ENCODE measurements at regions not wholly inside any gene's neighbourhood (a gene's known extent, or its start where the extent isn't known, plus 50 kb on each side); places are given as distances from the start of the nearest gene placed in this dataset.

DNA sequence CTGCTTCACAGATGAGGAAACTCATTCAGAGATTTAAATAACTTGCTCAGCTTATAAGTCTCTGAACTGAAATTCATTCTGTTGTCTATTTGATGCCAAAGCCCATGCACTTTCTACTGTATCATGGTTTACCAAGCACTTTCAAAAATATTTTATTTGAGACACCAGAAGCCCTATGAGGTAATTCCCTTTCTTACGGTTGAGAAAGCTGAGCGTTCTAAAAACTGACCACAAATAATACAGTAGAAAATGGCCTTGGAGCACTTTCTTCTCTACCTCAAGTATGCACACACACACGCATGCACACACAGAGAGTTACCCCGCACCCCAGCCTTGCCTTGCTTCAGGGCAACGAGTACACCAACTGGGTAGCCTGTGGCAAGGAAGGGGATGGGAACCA lies 228.5 kb downstream of the RFC3 start:
- Histone ChIP-seq H3K36me3 (ENCODE audit: low read depth) (no peaks in the 10 kb centered on the region), H3K9me3 (ENCODE audit: insufficient read depth, low read depth) (peaks cover 11% of the 10 kb centered on the region), H3K4me3 (no peak overlapping the region), H3K79me2 (ENCODE audit: low read depth) (no peaks in the 10 kb centered on the region), H3K4me2 (no peak overlapping the region), H2AFZ (no peak overlapping the region), H3K27ac (no peak overlapping the region), H3F3A (ENCODE audit: insufficient read depth, low read depth) (peaks cover 21% of the 10 kb centered on the region; the same call in 1 of the 2 replicates), H3K9me2 (ENCODE audit: insufficient read depth) (no peaks in the 10 kb centered on the region), H4K20me1 (ENCODE audit: insufficient read depth) (no peaks in the 10 kb centered on the region), H3K27me3 (ENCODE audit: insufficient read depth, low read depth) (no peaks in the 10 kb centered on the region), H3K4me1 (replicated peaks; ENCODE audit: insufficient read depth) (peaks cover 27% of the 10 kb centered on the region)
- DNase-seq, result no peak
- ChIA-PET POLR2A (ENCODE audit: unreplicated experiment) (no interaction called here), CTCF (no interaction called here)
- TF ChIP-seq EZH2 (IDR thresholded peaks at IDR 0.05; ENCODE audit: low read depth), result no peak
- TF ChIP-seq, protein P1, sequence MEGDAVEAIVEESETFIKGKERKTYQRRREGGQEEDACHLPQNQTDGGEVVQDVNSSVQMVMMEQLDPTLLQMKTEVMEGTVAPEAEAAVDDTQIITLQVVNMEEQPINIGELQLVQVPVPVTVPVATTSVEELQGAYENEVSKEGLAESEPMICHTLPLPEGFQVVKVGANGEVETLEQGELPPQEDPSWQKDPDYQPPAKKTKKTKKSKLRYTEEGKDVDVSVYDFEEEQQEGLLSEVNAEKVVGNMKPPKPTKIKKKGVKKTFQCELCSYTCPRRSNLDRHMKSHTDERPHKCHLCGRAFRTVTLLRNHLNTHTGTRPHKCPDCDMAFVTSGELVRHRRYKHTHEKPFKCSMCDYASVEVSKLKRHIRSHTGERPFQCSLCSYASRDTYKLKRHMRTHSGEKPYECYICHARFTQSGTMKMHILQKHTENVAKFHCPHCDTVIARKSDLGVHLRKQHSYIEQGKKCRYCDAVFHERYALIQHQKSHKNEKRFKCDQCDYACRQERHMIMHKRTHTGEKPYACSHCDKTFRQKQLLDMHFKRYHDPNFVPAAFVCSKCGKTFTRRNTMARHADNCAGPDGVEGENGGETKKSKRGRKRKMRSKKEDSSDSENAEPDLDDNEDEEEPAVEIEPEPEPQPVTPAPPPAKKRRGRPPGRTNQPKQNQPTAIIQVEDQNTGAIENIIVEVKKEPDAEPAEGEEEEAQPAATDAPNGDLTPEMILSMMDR (conservative IDR thresholded peaks at IDR 0.05), result no peak
- no TSS peak for BruUV-seq (replicated peaks)
- intact Hi-C loops (cut with micrococcal nuclease; ENCODE audit: unreplicated experiment), result no loop called here

DNA sequence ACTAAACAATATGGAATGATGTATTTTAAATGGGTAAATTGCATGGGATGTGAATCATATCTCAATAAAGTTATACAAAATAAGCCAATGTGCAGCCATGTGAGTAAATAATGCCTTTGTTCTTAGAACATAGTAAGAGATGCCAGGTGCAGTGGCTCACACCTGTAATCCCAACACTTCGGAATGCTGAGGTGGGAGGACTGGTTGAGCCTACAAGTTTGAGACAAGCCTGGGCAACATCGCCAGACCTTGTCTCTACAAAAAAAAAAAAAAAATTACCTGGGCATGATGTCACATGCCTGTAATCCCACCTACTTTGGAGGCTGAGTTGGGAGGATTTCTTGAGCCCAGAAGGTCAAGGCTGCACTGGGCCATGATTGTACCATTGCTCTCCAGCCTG lies 230.7 kb downstream of the RFC3 start:
- ChIA-PET CTCF (no interaction called here), POLR2A (ENCODE audit: unreplicated experiment) (no interaction called here)
- H2AFZ ChIP-seq, result no peak overlapping the region
- no peaks in the 10 kb centered on the region for H4K20me1 ChIP-seq (ENCODE audit: insufficient read depth)
- H3K27ac ChIP-seq, result no peak overlapping the region
- no peak overlapping the region for H3K4me3 ChIP-seq
- TF ChIP-seq, protein P1 (conservative IDR thresholded peaks at IDR 0.05), result no peak
- TF ChIP-seq EZH2 (IDR thresholded peaks at IDR 0.05; ENCODE audit: low read depth), result no peak
- H3K27me3 ChIP-seq (ENCODE audit: insufficient read depth, low read depth), result no peaks in the 10 kb centered on the region
- H3K4me1 ChIP-seq (replicated peaks; ENCODE audit: insufficient read depth), result peaks cover 25% of the 10 kb centered on the region
- H3K79me2 ChIP-seq (ENCODE audit: low read depth), result no peaks in the 10 kb centered on the region
- no peak for DNase-seq
- no TSS peak for BruUV-seq (replicated peaks)
- H3F3A ChIP-seq (ENCODE audit: insufficient read depth, low read depth), result peaks cover 21% of the 10 kb centered on the region; the same call in 1 of the 2 replicates
- intact Hi-C loops (cut with micrococcal nuclease; ENCODE audit: unreplicated experiment), result no loop called here
- no peaks in the 10 kb centered on the region for H3K9me2 ChIP-seq (ENCODE audit: insufficient read depth)
- no peaks in the 10 kb centered on the region for H3K36me3 ChIP-seq (ENCODE audit: low read depth)
- H3K9me3 ChIP-seq (ENCODE audit: insufficient read depth, low read depth), result peaks cover 4% of the 10 kb centered on the region
- H3K4me2 ChIP-seq, result no peak overlapping the region

DNA sequence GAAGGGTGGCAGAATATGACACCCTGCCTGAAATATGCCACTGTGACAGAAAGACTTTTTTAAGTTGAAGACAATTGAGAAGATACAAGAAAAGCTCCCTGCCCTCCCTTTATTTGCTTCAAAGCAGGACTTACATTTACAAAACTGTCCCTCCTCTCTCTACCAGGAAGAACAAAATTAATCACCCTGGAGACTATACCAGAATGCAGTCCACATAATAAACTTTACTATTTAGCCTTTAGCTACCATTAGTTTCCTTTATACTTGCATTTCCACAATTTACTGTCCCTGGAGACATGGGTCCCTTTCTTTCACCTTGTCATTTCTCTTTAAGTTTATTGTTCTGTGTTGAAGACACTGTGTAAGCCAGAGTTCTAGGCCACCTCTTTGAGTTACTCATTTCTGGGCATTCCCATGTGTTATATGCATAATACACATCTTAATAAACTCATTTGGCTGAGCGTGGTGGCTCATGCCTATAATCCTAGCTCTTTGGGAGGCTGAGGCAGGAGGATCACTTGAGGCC lies 238.8 kb downstream of the RFC3 start:
- ChIA-PET POLR2A (ENCODE audit: unreplicated experiment) (interaction anchor here (0.5 kb wide), 1 partner anchor 1729 kb away, joined by 9 read pairs; no protein-coding TSS in a partner anchor), CTCF (no interaction called here)
- no TSS peak for BruUV-seq (replicated peaks)

More for the DNA sequence above, 238.8 kb downstream of the RFC3 start:
- H3K79me2 ChIP-seq (ENCODE audit: low read depth), result no peaks in the 10 kb centered on the region
- no peaks in the 10 kb centered on the region for H3K9me2 ChIP-seq (ENCODE audit: insufficient read depth)
- no peak overlapping the region for H3K4me2 ChIP-seq
- no peak overlapping the region for H3K4me3 ChIP-seq
- DNase-seq, result no peak
- H3K36me3 ChIP-seq (ENCODE audit: low read depth), result no peaks in the 10 kb centered on the region
- H4K20me1 ChIP-seq (ENCODE audit: insufficient read depth), result no peaks in the 10 kb centered on the region
- TF ChIP-seq, protein P1 (conservative IDR thresholded peaks at IDR 0.05), result no peak
- TF ChIP-seq EZH2 (IDR thresholded peaks at IDR 0.05; ENCODE audit: low read depth), result no peak
- H2AFZ ChIP-seq, result 0 out of 2 replicates have a peak overlapping the region, but pooled peaks have one; percentile 30
- 0 out of 2 replicates have a peak, but pooled peaks cover 4% of the 10 kb centered on the region for H3K9me3 ChIP-seq (ENCODE audit: insufficient read depth, low read depth)
- peaks cover 9% of the 10 kb centered on the region; the same call in 1 of the 2 replicates for H3K4me1 ChIP-seq (replicated peaks; ENCODE audit: insufficient read depth)
- H3K27me3 ChIP-seq (ENCODE audit: insufficient read depth, low read depth), result no peaks in the 10 kb centered on the region
- H3K27ac ChIP-seq, result no peak overlapping the region
- intact Hi-C loops (cut with micrococcal nuclease; ENCODE audit: unreplicated experiment), result no loop called here
- H3F3A ChIP-seq (ENCODE audit: insufficient read depth, low read depth), result no peaks in the 10 kb centered on the region
